Sigmoid colon (tissue), 6 donors: ENCODE measurements at regions not wholly inside any gene's neighbourhood (a gene's known extent, or its start where the extent isn't known, plus 50 kb on each side); places are given as distances from the start of the nearest gene placed in this dataset.

Experiments
- DNase-seq: peaks from one replicate; pipeline ENCODE4 v3.0.0-alpha.2; 2019
- H3K27ac ChIP-seq, 4 donors: fragments of 200-600 bp; sonication (generic); one replicate each; pipeline ENCODE4 v1.5.1; 2016 to 2019; ENCODE audit warnings: mild to moderate bottlenecking in 1 of 4
- H3K27me3 ChIP-seq, 3 donors: fragments of 200-600 bp; sonication (generic); one replicate each; pipeline ENCODE4 v1.5.1; 2019; ENCODE audit warnings: mild to moderate bottlenecking in 1 of 3
- H3K36me3 ChIP-seq, 4 donors: fragments of 200-600 bp; sonication (generic); one replicate each; pipeline ENCODE4 v1.5.1; 2016 to 2019
- H3K4me1 ChIP-seq, 4 donors: fragments of 200-600 bp; sonication (generic); one replicate each; pipeline ENCODE4 v1.5.1; 2017 to 2019
- H3K4me3 ChIP-seq, 4 donors: fragments of 200-600 bp; sonication (generic); one replicate each; pipeline ENCODE4 v1.5.1; 2017 to 2019; ENCODE audit warnings: mild to moderate bottlenecking in 2 of 4, moderate library complexity in 1 of 4
- H3K9me3 ChIP-seq, 4 donors: fragments of 200-600 bp in 3 of 4; sonication (generic) in 3 of 4; one replicate each; pipeline versions ENCODE4 v1.5.1 to v1.6.1; 2013 to 2019
- CTCF ChIP-seq, 4 experiments: fragments of 450-650 bp in 3 of 4; fragments of 200-600 bp in 1 of 4; IDR thresholded peaks; one replicate each; pipeline ENCODE4 v1.5.1; 2016 to 2019; ENCODE audit warnings: antibody characterized with exemption in 4 of 4, mild to moderate bottlenecking in 3 of 4, moderate library complexity in 2 of 4
- EP300 ChIP-seq, 4 donors: sonication (generic); formaldehyde crosslinking; IDR thresholded peaks; one replicate each; pipeline ENCODE4 v1.6.1; 2017; ENCODE audit warnings: antibody characterized with exemption in 4 of 4
- POLR2A ChIP-seq, 2 donors: fragments of 450-650 bp; IDR thresholded peaks; one replicate each; pipeline ENCODE4 v1.6.1; 2016; ENCODE audit warnings: antibody characterized with exemption in 2 of 2, mild to moderate bottlenecking in 2 of 2, moderate library complexity in 2 of 2
- POLR2AphosphoS5 ChIP-seq, 4 donors: sonication (generic); formaldehyde crosslinking; IDR thresholded peaks; one replicate each; pipeline ENCODE4 v1.6.1; 2017; ENCODE audit warnings: antibody characterized with exemption in 4 of 4
- WGBS, 2 donors: extraction: QIAGEN DNeasy Blood & Tissue Kit; methylation state at CpG; one replicate each; pipeline ENCODE4 v1.1.7; 2013; 5-methylcytosine and 5-hydroxymethylcytosine counted together
- intact Hi-C: fragments of 100-400 bp; cut with DNase I; formaldehyde crosslinking; loops from one replicate; pipeline ENCODE4 v1.15.1; 2023
- donor health status: healthy with polysubstance abuse.
- donor health status: healthy.

GRCh38 chr10:80890146-80890545 lies 352.4 kb downstream of the SH2D4B start:
- H3K4me1 ChIP-seq: no peaks in the 10 kb centered on the region
- H3K36me3 ChIP-seq: no peaks in the 10 kb centered on the region
- no peak overlapping the region for H3K27ac ChIP-seq
- no peak for TF ChIP-seq EP300 (IDR thresholded peaks at IDR 0.05)
- TF ChIP-seq POLR2AphosphoS5 (IDR thresholded peaks at IDR 0.05): no peak
- no peaks in the 10 kb centered on the region for H3K9me3 ChIP-seq
- H3K4me3 ChIP-seq: no peak overlapping the region
- WGBS, 2 donors: 62 to 84% methylated on average over 1 of the region's 1 CpG
- H3K27me3 ChIP-seq: no peaks in the 10 kb centered on the region
- intact Hi-C loops: no loop called here
- no peak for DNase-seq

GRCh38 chr10:80893256-80893655 lies 355.6 kb downstream of the SH2D4B start:
- 75 to 84% methylated on average over 5 of the region's 5 CpGs for WGBS, 2 donors
- Histone ChIP-seq H3K36me3 (no peaks in the 10 kb centered on the region), H3K4me1 (no peaks in the 10 kb centered on the region), H3K27me3 (no peaks in the 10 kb centered on the region), H3K4me3 (no peak overlapping the region), H3K9me3 (no peaks in the 10 kb centered on the region), H3K27ac (no peak overlapping the region)
- TF ChIP-seq EP300 (IDR thresholded peaks at IDR 0.05) (no peak), CTCF (IDR thresholded peaks at IDR 0.05) (no peak), POLR2A (IDR thresholded peaks at IDR 0.05) (no peak), POLR2AphosphoS5 (IDR thresholded peaks at IDR 0.05) (no peak)
- DNase-seq: no peak
- intact Hi-C loops: no loop called here

GRCh38 chr10:80894311-80894791 lies 356.6 kb downstream of the SH2D4B start:
- 41 to 55% methylated on average over 3 of the region's 3 CpGs for WGBS, 2 donors
- Histone ChIP-seq H3K27ac (no peak overlapping the region), H3K9me3 (no peaks in the 10 kb centered on the region), H3K27me3 (no peaks in the 10 kb centered on the region), H3K4me1 (no peaks in the 10 kb centered on the region), H3K4me3 (no peak overlapping the region), H3K36me3 (no peaks in the 10 kb centered on the region)
- DNase-seq: no peak
- TF ChIP-seq POLR2A (IDR thresholded peaks at IDR 0.05) (no peak), EP300 (IDR thresholded peaks at IDR 0.05) (no peak), POLR2AphosphoS5 (IDR thresholded peaks at IDR 0.05) (no peak), CTCF (IDR thresholded peaks at IDR 0.05) (no peak)
- intact Hi-C loops: no loop called here

GRCh38 chr10:80894797-80895467 lies 357.2 kb downstream of the SH2D4B start:
- H3K27ac ChIP-seq: no peak overlapping the region
- H3K27me3 ChIP-seq: no peaks in the 10 kb centered on the region
- no peak for TF ChIP-seq POLR2A (IDR thresholded peaks at IDR 0.05)
- no peak for TF ChIP-seq POLR2AphosphoS5 (IDR thresholded peaks at IDR 0.05)
- no peak for TF ChIP-seq CTCF (IDR thresholded peaks at IDR 0.05)
- intact Hi-C loops: no loop called here
- 77 to 82% methylated on average over 11 of the region's 11 CpGs for WGBS, 2 donors
- DNase-seq: no peak
- no peak overlapping the region for H3K4me3 ChIP-seq
- no peaks in the 10 kb centered on the region for H3K36me3 ChIP-seq
- H3K9me3 ChIP-seq: no peaks in the 10 kb centered on the region
- no peaks in the 10 kb centered on the region for H3K4me1 ChIP-seq

- Histone ChIP-seq H3K27me3 (no peaks in the 10 kb centered on the region), H3K9me3 (no peaks in the 10 kb centered on the region), H3K4me1 (no peaks in the 10 kb centered on the region), H3K4me3 (no peak overlapping the region), H3K36me3 (no peaks in the 10 kb centered on the region), H3K27ac (no peak overlapping the region)
- 64 to 72% methylated on average over 5 of the region's 5 CpGs for WGBS, 2 donors
- no peak for TF ChIP-seq POLR2AphosphoS5 (IDR thresholded peaks at IDR 0.05)
- TF ChIP-seq EP300 (IDR thresholded peaks at IDR 0.05): no peak
- TF ChIP-seq CTCF (IDR thresholded peaks at IDR 0.05): no peak
- TF ChIP-seq POLR2A (IDR thresholded peaks at IDR 0.05): no peak
- intact Hi-C loops: no loop called here
- no peak for DNase-seq
These were observed 358.4 kb downstream of the SH2D4B start for GRCh38 chr10:80896076-80896475.
